Hepatocyte (in vitro differentiated cells): ENCODE measurements at regions not wholly inside any gene's neighbourhood (a gene's known extent, or its start where the extent isn't known, plus 50 kb on each side); places are given as distances from the start of the nearest gene placed in this dataset.
"Not testable (repeated sequence)": the region's sequence is repeated elsewhere in the genome, so short reads cannot be mapped to it uniquely, and the experiment has no call there.

ENCODE experiments used
- DNase-seq: peaks from one replicate; pipeline ENCODE4 v3.0.0-alpha.2; 2016; ENCODE audit warnings: low spot score
- H2AFZ ChIP-seq: fragments of 200-600 bp; sonication (generic); 2 replicates; pipeline ENCODE4 v1.6.0; 2016; ENCODE audit warnings: antibody characterized with exemption, mild to moderate bottlenecking
- H3K27ac ChIP-seq: fragments of 200-600 bp; sonication (generic); 2 replicates; pipeline ENCODE4 v1.5.1; 2016; ENCODE audit warnings: mild to moderate bottlenecking
- H3K27me3 ChIP-seq: fragments of 200-600 bp; sonication (generic); 2 replicates; pipeline ENCODE4 v1.6.1; 2016
- H3K36me3 ChIP-seq: fragments of 200-600 bp; sonication (generic); replicated peaks from 2 replicates; pipeline ENCODE4 v1.5.1; 2016; ENCODE audit warnings: low read depth; ENCODE audit not compliant: insufficient read depth
- H3K4me1 ChIP-seq: fragments of 200-600 bp; sonication (generic); 2 replicates; pipeline ENCODE4 v1.5.1; 2016; ENCODE audit warnings: mild to moderate bottlenecking, moderate library complexity; ENCODE audit not compliant: insufficient read depth
- H3K4me2 ChIP-seq: fragments of 200-600 bp; sonication (generic); 2 replicates; pipeline ENCODE4 v1.6.0; 2016
- H3K4me3 ChIP-seq: fragments of 200-600 bp; sonication (generic); 2 replicates; pipeline ENCODE4 v1.5.1; 2016; ENCODE audit warnings: mild to moderate bottlenecking
- H3K79me2 ChIP-seq: fragments of 200-600 bp; sonication (generic); 2 replicates; pipeline ENCODE4 v1.6.0; 2017; ENCODE audit warnings: mild to moderate bottlenecking
- H3K9me2 ChIP-seq: fragments of 200-600 bp; sonication (generic); replicated peaks from 2 replicates; pipeline ENCODE4 v1.6.0; 2017; ENCODE audit warnings: mild to moderate bottlenecking; ENCODE audit not compliant: insufficient read depth
- H3K9me3 ChIP-seq: fragments of 200-600 bp; sonication (generic); 2 replicates; pipeline ENCODE4 v1.5.1; 2016; ENCODE audit warnings: low read depth, mild to moderate bottlenecking
- H4K20me1 ChIP-seq: fragments of 200-600 bp; sonication (generic); 2 replicates; pipeline ENCODE4 v1.6.0; 2016; ENCODE audit warnings: mild to moderate bottlenecking; ENCODE audit not compliant: insufficient read depth, poor library complexity, severe bottlenecking
- EZH2 ChIP-seq: fragments of 200-600 bp; sonication (generic); IDR thresholded peaks from 2 replicates; pipeline ENCODE4 v1.6.1; 2016; ENCODE audit warnings: antibody characterized with exemption, mild to moderate bottlenecking, borderline replicate concordance
- EZH2phosphoT487 ChIP-seq: fragments of 200-600 bp; sonication (generic); IDR thresholded peaks from one replicate; pipeline ENCODE4 v1.6.1; 2018; ENCODE audit warnings: antibody characterized with exemption, mild to moderate bottlenecking, low read depth, moderate library complexity; ENCODE audit not compliant: unreplicated experiment, severe bottlenecking
- WGBS: methylation state at CpG from one replicate; pipeline ENCODE4 v1.1.6; 2016; ENCODE audit warnings: low lambda C conversion rate; ENCODE audit errors: missing lambda C conversion rate; 5-methylcytosine and 5-hydroxymethylcytosine counted together
- TF ChIP-seq, protein P1 (sequence below): fragments of 200-600 bp; sonication (generic); IDR thresholded peaks from 2 replicates; pipeline ENCODE4 v1.5.1; 2016; ENCODE audit warnings: antibody characterized with exemption, mild to moderate bottlenecking; ENCODE audit not compliant: poor library complexity

DNA sequence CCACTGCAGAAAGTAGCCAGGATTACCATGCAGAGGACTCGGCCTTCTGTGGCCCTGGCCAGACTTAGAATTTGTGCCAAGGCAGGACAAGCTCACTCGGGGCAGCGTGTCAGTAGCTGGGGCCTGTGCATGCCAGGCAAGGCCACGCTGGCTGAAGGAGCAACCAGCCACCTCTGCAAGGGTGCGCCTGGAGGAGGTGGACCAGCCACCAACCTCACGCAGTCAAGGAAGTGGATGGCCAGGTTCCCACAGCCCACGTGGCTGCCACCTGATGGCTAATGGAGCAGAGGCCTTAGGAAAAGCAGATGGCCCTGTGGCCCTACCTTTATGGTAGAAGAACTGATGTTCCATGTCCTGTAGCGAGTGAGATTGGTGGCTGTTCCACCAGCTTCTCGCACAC lies 107.9 kb downstream of the CCDC74A start:
- Histone ChIP-seq H4K20me1 (no peaks in the 10 kb centered on the region), H3K4me1 (no peaks in the 10 kb centered on the region), H3K27me3 (no peaks in the 10 kb centered on the region), H3K9me2 (no peaks in the 10 kb centered on the region), H3K79me2 (no peaks in the 10 kb centered on the region), H3K4me3 (no peak overlapping the region), H3K27ac (no peak overlapping the region), H2AFZ (no peak overlapping the region), H3K36me3 (no peaks in the 10 kb centered on the region), H3K9me3 (no peaks in the 10 kb centered on the region), H3K4me2 (no peak overlapping the region)
- no peak for TF ChIP-seq EZH2phosphoT487
- TF ChIP-seq, protein P1, sequence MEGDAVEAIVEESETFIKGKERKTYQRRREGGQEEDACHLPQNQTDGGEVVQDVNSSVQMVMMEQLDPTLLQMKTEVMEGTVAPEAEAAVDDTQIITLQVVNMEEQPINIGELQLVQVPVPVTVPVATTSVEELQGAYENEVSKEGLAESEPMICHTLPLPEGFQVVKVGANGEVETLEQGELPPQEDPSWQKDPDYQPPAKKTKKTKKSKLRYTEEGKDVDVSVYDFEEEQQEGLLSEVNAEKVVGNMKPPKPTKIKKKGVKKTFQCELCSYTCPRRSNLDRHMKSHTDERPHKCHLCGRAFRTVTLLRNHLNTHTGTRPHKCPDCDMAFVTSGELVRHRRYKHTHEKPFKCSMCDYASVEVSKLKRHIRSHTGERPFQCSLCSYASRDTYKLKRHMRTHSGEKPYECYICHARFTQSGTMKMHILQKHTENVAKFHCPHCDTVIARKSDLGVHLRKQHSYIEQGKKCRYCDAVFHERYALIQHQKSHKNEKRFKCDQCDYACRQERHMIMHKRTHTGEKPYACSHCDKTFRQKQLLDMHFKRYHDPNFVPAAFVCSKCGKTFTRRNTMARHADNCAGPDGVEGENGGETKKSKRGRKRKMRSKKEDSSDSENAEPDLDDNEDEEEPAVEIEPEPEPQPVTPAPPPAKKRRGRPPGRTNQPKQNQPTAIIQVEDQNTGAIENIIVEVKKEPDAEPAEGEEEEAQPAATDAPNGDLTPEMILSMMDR, result no peak
- no peak for TF ChIP-seq EZH2
- WGBS, result 90% methylated on average over 9 of the region's 9 CpGs
- DNase-seq, result no peak

DNA sequence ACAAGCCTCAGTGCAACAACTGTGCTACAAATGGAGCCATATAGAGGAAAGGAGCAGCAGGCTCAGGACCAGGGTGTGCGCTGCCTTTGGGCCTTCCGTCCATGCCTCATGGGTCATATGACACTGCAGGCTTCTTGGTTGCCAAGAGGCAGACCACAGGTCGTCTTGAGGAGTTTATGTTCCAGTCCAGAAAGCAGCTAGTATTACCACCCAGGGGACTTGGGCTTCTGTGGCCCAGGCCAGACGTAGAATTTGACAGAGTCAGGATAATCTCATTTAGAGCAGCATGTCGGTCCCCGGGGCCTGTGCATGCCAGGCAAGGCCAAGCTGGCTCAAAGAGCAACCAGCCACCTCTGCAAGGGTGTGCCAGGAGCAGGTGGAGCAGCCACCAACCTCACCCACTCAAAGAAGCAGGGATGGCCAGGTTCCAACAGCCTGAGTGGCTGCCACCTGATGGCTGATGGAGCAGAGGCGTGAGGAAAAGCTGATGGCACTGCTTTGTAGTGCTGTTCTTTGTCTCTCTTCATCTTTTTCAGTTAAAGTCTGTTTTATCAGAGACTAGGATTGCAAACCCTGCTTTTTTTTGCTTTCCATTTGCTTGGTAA lies 109.1 kb downstream of the CCDC74A start:
- H3K9me3 ChIP-seq, H3K4me1 ChIP-seq, H2AFZ ChIP-seq, H3K4me2 ChIP-seq, H3K4me3 ChIP-seq, H3K9me2 ChIP-seq, H4K20me1 ChIP-seq, DNase-seq, H3K27me3 ChIP-seq, H3K79me2 ChIP-seq, H3K27ac ChIP-seq, H3K36me3 ChIP-seq: not testable (repeated sequence)
- 85% methylated on average over 7 of the region's 7 CpGs for WGBS

DNA sequence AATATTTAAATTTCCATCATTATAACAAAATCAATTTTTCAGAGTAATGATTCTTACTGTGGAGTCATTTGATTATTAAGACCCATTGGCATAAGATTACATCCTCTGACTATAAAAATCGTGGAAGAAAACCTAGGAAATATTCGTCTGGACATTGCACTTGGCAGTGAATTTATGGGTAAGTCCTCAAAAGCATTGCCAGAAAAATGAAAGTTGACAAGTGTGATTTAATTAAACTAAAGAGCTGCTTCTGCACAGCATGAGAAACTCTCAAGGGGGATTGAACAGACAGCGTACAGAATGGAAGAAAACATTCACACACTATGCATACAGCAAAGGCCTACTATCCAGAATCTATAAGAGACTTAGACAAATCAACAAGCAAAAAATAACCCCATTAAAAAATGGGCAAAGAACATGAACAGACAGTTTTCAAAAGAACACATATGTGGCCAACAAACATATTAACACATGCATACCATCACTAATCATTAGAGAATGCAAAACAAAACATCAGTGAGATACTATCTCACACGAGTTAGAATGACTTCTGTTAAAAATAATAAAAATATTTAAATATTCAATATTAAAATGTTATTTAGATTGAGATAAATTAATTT lies 111.4 kb downstream of the CCDC74A start:
- not testable (repeated sequence) for H3K9me3 ChIP-seq, H3K9me2 ChIP-seq, H3K4me2 ChIP-seq, H3K79me2 ChIP-seq, H4K20me1 ChIP-seq, H3K4me1 ChIP-seq, H2AFZ ChIP-seq, H3K27ac ChIP-seq, H3K36me3 ChIP-seq, H3K4me3 ChIP-seq, DNase-seq, H3K27me3 ChIP-seq
- 70% methylated on average over 4 of the region's 4 CpGs for WGBS

DNA sequence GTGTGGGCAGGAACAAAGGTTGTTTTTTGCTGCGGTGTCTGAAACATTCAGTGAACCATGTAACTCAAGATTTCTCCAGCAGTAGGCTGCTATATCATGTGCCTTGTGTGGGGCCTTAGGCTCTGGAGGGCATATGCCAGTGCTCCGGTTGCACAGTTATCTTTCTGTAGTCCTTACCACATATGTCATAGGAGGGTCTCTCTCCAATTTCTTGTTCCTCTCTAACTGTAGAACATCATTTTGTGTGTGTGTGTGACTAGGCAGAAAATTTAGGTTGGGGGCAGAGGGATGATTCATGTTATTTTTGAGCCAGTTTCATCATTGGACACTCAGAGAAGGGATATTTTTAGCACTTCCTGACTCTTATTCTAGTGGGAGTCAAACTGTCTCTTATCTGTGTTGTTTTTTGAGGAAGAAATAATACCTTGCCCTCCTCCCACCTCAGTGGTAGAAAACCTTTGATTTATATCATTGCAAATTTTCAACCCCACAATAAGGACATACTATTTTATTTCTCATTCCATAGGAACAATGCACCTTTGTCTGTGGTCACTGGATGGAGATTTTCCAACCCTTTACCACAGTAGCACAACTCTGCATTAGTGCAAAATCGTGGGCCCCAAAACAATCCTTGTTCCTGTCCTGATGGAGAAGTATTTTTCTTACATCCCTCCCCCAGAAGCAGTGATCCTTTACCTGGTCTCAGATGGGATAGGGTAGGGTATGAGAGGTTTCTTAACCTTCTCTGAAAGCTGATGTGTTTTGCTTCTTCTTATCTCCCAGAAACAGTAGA lies 113.9 kb downstream of the CCDC74A start:
- Histone ChIP-seq H3K4me3 (no peak overlapping the region), H3K27ac (no peak overlapping the region), H2AFZ (no peak overlapping the region), H3K27me3 (no peaks in the 10 kb centered on the region), H3K9me3 (no peaks in the 10 kb centered on the region), H3K4me1 (no peaks in the 10 kb centered on the region), H3K79me2 (no peaks in the 10 kb centered on the region), H3K36me3 (no peaks in the 10 kb centered on the region), H4K20me1 (no peaks in the 10 kb centered on the region), H3K4me2 (no peak overlapping the region), H3K9me2 (no peaks in the 10 kb centered on the region)
- TF ChIP-seq, protein P1, result no peak
- TF ChIP-seq EZH2 (no peak), EZH2phosphoT487 (no peak)
- WGBS, result 79% methylated on average over 3 of the region's 3 CpGs
- DNase-seq, result no peak

DNA sequence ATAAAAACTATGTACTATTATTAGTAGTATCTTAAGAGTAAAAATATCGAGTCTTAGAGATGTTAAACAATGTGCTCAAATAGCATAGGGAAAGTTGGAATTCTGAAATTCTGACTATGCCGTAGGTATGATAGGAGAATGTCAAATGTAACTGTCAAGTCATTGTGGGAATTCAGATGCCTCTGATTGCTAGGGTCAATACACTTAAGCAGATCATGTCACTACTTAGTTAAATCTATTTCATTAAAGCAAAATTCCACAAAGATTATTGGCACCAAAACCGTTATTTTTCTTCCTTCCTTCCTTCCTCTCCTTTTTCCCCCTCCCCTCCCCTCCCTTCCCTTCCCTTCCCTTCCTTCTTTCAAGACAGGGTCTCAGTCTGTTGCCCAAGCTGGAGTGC lies 115.5 kb downstream of the CCDC74A start:
- H4K20me1 ChIP-seq, H3K4me2 ChIP-seq, H3K4me1 ChIP-seq, H3K27me3 ChIP-seq, H2AFZ ChIP-seq, H3K36me3 ChIP-seq, H3K79me2 ChIP-seq, H3K4me3 ChIP-seq, DNase-seq, H3K9me3 ChIP-seq, H3K9me2 ChIP-seq, H3K27ac ChIP-seq: not testable (repeated sequence)
- WGBS, result 89% methylated on average over 3 of the region's 3 CpGs
